Myocyte (in vitro differentiated cells): ENCODE measurements at regions not wholly inside any gene's neighbourhood (a gene's known extent, or its start where the extent isn't known, plus 50 kb on each side); places are given as distances from the start of the nearest gene placed in this dataset.

Source experiments
- DNase-seq: peaks from one replicate; pipeline ENCODE4 v3.0.0-alpha.2; 2012; ENCODE audit warnings: low read depth

DNA sequence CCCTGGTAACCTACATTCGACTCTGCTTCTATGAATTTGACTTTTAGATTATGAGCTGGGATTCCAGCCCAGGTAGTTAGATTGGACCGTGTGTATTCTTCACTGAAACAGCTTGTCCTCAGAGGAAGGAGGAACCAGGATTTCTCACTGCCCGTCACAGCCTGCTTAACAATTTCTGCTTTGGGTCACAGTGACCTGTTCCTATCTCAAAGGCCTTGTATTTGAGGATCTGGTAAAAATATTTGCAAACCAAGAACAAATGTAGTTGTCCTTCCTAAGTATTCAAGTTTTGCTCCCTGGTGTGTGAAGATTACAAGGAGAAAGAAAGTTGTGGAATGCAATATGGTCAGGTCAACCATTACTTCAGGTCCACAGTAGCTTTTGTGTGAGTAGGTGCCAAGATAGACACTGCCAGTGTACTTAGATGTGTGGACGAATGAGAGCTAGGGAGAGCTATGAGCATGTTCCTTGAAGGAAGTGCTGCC is 55.1 kb downstream of the KIF4B start:
- no peak for DNase-seq

DNA sequence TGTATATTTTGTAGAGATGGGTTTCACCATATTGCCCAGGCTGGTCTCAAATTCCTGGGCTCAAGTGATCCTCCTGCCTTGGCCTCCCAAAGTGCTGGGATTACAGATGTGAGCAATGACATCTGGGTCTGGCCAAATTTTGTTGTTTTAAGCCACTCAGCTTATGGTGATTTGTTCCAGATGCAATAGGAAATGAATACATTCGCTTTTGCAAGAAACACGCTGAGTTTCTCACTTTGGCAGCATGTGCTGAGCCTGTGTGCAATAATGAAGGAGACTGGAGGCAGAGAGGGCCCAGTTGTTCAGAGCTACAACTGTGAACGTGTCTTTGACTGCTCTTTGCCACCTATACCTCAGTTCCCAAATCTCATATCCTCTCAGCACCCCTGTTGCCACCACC is 56.4 kb downstream of the KIF4B start:
- no peak for DNase-seq

DNA sequence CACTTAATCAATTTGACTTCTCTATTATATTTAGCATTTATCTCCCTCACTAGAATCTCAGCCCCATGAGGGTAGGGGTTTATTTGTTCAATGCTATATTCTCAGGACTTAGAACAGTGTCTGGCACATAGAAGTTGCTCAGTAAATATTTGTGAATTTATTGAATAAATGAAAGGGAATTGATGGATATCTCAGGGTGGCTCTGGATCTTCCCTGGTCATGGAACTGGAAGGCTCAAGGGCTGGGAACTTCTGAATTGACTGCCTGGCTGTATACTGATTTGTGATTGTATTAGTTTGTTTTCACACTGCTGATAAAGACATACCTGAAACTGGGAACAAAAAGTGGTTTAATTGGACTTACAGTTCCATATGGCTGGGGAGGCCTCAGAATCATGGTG is 57.2 kb downstream of the KIF4B start:
- no peak for DNase-seq

DNA sequence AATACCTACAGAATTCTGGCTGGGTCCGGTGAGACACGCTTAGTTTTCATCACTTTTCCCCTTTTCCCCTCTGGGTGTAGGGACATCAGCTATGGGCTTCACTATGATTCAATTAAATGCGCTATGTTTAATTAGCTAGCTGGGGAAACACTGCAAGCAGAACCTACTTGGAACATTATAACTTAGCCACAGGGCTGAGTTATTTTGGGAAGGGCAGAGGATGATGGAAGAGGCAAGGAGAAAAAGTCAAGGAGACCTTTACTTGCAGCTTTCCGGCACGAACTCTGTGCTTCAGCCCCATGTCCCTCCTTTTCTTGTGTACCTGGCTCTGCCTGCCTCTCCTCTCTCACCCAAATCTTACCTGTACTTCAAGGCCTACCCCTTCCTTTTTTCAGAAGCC is 62.8 kb downstream of the KIF4B start:
- no peak for DNase-seq

DNA sequence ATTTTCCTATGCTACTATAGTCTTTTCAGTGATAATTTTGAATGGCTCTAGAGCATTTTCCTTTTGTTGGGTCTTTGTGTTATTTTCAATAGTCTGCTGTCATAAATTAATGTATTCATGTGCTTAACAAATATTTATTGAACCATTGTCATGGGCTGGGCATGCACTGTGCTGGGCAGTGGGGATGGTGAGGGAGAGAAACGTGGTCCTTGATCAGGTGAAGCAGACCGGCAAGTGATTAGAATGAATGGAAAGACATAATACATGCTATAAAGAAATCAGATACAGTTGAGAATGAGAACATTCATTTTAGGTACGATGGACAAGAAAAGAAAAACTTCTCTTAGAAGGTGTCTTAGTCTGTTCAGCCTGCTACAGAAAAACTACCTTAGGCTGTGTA is 66.1 kb downstream of the KIF4B start:
- no peak for DNase-seq

DNA sequence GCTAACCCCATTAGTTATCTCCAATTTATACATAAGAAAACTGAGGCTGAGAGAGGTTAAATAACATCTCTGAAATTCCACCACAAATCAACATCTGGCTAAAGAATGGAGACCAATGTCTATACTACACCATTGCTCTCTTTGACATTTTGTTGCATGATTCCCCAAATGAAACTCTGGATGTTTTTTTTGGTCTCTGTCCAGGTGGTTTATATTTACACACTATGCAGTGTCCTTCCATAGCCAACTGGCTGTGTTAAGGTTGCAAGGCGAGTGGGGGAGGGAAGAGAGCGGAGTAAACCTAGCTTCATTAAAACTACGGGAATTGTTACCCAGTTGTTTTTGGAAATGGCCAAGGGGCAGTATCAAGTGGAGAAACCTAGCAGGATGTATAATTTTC is 67.2 kb downstream of the KIF4B start:
- DNase-seq, result no peak

DNA sequence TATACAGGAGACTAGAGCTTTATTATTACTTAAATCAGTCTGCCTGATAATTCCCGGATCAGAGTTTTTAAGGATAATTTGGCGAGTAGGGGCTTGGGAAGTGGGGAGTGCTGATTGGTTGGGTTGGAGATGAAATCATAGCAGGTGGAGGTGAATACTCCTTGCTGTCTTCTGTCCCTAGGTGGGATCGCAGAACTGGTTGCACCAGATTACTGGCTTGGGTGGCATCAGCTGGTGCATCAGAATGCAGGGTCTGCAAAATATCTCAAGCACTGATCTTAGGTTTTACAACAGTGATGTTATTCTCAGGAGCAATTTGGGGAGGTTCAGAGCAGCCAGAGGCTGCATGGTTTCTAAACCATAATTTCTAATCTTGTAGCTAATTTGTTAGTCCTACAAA is 68.1 kb downstream of the KIF4B start:
- DNase-seq, result no peak

DNA sequence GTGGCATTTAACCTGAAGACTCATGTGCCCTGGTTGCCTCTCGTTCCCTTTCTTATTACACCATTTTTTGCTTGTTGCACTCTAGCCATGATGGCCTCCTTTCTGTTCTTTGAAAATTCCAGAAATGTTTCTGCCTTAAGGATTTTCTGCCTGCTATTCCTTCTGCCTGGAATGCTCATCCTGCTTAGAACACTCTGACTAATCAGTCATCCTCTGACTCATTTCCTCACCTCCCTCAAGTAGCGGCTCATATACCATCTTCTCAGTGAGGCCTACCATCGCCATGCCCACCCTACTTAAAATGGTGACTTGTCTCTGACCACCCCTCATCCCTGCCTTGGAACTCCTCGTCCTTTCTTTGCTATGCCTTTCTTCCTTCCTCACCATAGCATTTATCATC is 68.8 kb downstream of the KIF4B start:
- peak; percentile 22 for DNase-seq

DNA sequence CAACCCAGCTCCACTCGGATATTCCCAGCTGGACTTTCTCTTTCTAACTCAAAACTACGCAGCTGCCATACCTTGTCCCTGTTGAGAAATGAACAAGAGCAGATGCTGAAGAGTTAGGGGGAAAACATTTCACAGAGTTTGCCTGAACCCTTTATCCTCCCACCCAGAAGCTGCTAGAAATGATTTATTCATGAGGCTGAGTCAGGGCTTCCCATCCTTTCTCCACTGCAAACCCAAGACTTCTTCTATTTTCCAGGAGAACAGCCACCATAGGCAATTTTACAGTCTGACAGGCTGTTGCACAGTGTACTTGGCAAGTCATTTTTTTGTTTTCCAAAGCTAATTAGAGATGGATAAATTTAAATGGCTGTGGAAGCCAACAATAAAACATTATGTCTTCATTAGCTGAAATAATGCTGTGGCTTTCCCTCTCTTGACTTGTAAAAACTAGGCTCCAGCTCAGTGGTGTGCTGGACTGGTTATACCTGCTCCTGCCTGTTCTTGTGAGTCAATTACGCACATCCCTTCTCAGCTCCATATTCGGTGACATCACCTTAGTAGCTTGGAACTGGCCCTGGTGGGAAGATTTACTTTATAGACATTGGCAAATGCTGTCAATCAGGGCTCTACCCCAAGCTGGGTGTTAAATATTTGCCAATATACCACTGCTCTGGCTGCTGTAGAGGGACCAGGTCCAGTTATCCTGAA is 71.9 kb downstream of the KIF4B start:
- DNase-seq, result no peak

DNA sequence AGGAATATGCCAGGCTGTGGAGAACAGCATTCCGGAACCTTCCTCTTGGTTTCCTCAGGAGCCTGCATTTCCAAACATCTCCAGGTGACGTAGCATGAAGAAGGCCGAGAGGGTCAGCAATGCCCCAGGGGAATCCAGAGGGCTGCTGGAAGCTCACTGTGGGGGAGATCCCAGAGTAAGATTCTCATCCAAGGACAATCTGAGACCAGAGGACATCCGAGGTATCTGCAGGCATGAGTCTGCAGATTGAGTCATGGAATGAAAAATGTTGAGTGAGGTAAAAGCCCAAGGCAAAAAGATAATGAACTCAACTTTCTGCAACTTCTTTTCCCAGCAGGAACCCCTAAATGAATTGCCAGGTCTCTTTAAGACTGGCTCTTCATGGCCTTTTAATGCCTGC is 73.5 kb downstream of the KIF4B start:
- DNase-seq, result no peak

DNA sequence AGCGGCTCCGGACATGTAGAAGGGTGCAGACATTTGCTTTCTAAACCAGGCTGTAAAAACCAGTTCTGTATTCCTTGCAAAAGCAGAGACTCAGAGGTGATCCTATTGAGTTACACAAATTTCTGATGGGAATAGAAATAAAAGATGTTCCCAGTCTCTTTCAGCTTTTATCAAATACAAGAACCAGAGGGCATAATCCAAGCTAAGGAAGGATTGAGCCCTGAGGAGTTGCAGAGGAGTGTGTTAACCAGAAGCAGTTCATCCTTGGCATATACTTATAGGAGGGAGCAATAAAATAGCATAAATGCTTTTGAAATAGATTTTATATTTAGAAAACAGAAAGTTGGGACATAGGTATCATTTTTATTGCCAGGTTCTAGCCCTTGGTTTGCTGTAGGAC is 75.3 kb downstream of the KIF4B start:
- no peak for DNase-seq

DNA sequence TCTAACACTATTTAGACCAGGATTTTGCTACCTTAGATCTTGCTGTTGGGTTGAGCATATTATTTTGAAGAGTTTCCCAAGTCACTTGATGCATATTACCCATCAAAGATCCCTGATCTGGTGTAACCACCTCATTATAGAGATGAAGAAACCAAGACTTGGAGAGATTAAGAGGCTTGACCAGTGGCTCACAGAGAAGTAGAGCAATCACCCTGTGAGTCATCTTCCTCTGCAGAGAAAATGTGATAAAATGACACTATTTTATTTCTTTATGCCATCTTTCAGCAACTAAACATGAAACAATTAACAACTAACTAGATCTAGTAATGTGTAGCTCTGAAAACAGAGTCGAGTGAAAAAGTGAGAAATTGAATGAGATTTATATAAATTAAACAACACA is 76.1 kb downstream of the KIF4B start:
- no peak for DNase-seq

DNA sequence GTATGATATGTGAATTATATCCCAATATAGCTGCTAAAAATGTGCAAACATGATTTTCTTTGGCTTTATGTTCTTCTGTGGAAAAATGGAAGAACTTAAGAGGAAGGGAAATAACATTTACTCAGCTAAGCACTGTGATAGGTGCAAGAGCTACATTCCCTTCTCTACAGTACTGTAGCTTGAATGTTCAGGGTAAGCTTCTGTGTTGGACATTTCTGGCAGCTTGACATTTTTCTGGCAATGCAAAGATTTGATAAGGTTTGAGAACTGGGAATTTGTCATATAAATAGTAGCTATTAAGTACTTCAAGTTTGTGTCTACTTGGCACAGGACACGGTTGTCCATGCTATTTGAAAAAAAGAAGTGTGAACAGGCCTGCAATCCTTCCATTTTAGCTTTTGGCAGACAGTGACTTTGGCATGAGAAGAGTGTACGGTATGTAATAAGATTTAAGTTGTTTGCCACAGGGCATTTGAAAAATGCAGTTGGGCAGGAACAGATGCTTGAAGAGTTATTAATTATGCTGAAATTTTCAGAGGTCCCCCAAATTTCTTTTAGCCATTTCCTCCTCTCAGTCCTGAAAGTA is 77.6 kb downstream of the KIF4B start:
- peak; percentile 41 for DNase-seq

DNA sequence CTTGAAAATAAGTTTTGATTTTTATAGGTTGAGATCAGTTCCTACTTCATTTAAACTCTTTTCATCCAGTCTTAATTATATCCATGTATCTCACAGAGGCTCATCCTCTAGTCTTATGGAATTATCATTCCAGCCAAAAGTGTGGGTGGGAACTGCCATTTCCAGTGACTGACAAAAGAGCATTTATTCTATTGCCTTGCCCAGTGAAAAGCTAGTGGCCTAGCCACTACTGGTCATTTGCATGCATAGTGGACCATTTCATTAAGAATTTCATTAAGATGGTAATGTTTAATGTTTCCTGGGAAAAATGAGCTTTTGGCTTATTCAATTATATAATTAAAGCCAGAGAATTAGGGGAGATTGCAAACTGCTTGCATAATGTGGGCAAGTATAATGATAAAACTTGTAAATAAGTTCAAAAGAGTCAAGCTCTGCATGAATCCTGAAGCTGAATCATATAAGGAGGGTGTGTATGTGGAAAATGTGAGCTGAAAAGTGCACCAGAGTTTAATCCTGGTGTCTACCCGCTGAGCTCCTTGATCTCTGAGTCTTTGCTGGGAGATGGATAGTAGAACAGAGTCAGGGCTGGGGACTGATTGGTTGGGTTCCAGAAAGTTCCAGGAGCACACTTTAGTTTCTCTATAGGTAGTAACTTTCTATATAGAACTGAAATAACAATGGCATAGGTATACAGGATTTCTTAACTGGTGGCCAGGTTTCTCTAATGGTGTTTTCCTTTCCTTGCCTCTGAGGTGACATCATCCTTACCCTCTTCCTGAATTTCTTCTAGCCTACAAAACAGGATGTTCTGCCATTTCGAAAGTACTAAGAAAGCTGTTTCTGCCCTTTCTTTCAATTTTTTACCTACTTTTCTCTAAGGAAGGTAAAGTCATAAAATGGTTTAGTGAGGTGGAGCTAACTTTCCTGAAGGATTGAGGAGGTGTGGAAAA is 78.5 kb downstream of the KIF4B start:
- DNase-seq, result no peak

DNA sequence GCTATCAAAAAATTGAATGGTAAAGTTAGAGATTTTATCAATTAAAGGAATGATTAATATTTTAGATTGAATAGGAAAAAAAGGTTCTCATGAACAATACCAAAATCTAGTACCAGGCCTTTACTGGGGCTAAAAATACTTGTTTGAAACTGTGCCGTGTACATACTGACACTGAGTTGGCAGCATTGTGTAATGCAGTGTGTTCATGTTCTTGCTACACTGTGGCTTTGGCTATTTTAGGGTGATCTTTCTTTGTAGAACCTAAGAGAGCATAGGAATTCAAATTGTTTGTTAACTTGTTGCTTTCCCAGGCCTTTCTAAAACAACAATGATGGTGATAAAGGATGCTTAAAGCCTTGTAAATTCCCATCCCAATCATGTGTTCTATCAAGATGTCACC is 80.9 kb downstream of the KIF4B start:
- peak; percentile 14 for DNase-seq

DNA sequence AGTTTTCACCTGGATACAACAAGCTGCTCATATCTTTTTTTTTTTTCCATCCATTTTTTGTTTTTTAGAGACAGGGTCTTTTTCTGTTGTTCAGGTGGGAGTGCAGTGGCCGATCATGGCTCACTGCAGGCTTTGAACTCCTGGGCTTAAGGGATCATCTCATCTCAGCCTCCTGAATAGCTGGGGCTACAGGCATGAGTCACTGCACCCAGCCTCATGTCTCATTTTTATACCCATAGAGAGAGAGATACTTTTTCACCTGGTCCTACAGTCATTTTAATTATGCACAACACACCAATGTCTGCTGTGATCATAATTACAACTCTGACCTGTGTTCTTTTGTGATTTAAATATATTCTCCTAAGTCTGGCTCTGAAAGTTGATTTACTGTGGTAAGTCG is 84.4 kb downstream of the KIF4B start:
- no peak for DNase-seq

DNA sequence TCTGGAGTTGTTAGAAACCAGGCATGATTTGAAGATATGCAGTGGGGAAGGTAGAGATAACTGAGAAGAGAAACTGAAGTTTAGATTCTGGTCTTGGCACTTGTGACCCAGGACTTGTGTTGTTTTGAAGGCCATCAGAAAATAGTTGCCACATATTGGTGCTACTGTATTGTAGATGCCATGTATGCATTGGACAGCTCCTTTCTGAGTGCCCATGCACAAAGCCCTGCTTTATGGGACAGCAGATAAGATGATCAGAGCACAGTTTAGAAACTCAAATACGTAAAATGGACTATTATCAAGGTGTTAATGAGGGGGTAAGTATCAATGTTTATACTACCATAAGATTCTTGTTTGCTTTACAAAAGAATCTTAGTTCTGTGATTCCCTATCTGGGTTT is 84.9 kb downstream of the KIF4B start:
- no peak for DNase-seq

DNA sequence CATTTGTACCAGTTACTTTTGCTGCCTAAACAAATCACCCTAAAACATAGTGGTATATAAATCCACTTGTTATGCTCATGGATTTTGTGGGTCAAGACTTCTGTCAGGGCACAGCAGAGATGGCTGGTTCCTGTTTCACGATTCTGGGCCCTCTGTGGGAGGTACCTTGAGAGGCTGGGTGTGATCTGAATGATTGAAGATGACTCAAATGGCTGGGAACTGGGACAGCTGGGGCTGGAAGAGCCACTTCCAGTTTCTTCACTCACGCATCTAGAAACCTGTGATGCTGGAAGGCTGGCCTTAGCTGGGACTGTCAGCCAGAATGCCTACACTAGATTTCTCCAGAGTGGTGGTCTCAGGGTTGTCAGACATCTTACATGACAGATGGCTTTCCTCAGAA is 88.1 kb downstream of the KIF4B start:
- DNase-seq, result no peak

DNA sequence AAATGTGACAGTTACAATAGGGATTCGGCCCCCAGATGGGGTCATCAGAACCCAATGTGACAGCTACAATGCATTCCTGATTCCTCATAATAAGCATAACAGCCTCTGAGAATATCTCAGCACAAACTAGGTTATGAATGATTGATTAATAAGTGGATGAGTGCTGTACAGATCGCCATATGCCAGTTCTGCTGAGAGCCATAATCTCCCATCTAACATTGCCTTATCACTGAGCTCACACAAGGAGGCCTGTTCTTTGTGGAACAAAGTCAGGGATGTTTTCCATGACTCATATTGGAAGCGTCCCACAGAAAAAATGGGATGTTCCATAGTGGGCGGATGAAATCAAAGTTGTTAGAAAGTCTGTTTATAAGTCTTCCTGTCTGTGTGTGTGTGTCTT is 89.6 kb downstream of the KIF4B start:
- DNase-seq, result no peak

DNA sequence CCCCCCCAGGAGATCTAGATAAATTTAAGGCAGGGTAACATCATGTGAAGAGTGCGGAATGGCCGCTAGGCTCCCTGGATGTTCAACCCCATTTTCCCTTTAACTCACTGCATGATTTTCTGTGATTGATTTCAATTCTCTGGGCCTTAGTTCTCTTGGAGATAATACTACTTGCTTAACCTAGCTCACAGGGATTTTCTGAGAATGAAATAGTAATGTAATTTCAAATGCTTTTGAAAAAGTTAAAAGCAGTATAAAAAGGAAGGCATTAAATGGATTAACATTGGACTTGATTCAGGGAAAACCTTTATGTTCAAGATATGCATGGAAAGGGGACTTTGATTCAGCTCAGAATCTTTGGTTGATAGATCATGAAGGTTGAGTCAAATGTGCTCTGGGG is 90.9 kb downstream of the KIF4B start:
- no peak for DNase-seq

DNA sequence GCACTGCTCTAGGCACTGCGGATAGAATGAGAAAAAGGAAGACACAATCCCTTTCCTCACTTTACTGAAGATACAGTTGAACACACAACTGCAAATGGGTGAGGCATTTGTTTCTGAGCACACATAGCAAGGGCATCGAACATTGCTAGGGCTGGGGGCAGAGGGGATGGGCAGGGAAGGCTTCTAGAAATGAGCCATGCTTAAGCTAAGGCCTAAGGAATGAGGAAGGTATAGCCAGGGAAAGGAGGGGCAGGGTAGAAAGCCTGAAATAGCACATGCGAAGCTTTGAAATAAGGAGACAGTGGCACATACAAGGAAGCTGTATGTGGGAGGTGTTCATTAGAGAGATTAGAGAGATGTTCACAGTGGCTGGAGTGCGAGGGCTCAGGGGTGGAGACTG is 92.7 kb downstream of the KIF4B start:
- DNase-seq, result no peak

DNA sequence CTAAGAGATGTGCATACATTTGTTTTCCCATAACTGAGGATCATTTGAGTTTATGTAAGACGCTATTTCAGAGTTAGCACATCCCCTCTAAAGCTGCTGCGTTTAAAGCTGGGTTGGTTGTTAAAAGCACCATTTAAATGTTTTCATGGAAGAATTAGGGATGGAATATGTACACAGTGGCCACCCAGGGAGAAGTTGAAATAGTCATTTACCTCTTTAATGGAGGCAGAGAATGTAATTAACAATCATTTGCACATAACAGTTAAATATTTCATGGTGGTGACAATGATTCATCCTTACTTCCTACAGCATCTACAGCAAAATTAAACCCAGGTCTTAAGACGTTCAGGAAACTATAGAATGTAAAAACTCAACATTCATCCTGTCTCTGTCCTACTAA is 100.3 kb downstream of the KIF4B start:
- no peak for DNase-seq
